H1 (cell line): ENCODE measurements at regions not wholly inside any gene's neighbourhood (a gene's known extent, or its start where the extent isn't known, plus 50 kb on each side); places are given as distances from the start of the nearest gene placed in this dataset.
"Not testable (repeated sequence)": the region's sequence is repeated elsewhere in the genome, so short reads cannot be mapped to it uniquely, and the experiment has no call there.

Experiments used
- CTCF ChIA-PET: fragments of 300-600 bp; sonication (Branson Sonifier 250); formaldehyde crosslinking; loops from one replicate; lab custom pipeline; 2021; ENCODE audit not compliant: partially characterized antibody; lab: Charles Lee
- POLR2A ChIA-PET: fragments of 300-600 bp; sonication (Branson Sonifier 250); formaldehyde crosslinking; loops from one replicate; lab custom pipeline; 2021; ENCODE audit warnings: inconsistent platforms; ENCODE audit not compliant: partially characterized antibody; lab: Charles Lee
- DNase-seq, 2 experiments: peaks; one replicate each; pipeline versions ENCODE4 v3.0.0 to v3.0.0-alpha.2; 2010 to 2022; ENCODE audit warnings: low spot score in 2 of 2, low read depth in 1 of 2, mixed read lengths in 1 of 2
- FAIRE-seq: peaks from 2 replicates; lab custom pipeline; 2011; peaks lifted over from hg19 to GRCh38; lab: Jason Lieb, UNC
- H2AFZ ChIP-seq: 2 replicates; pipeline ENCODE4 v1.8.1; 2012; ENCODE audit warnings: low read length, inconsistent platforms
- H2AK5ac ChIP-seq: 2 replicates; pipeline ENCODE4 v1.6.1; 2013; ENCODE audit warnings: low read depth, low read length
- H2BK120ac ChIP-seq: replicated peaks from 2 replicates; pipeline ENCODE3; 2013; ENCODE audit warnings: low read depth, low read length, inconsistent platforms
- H2BK12ac ChIP-seq: 2 replicates; pipeline ENCODE4 v1.6.1; 2013; ENCODE audit warnings: low read depth, low read length
- H2BK15ac ChIP-seq: 2 replicates; pipeline ENCODE4 v1.6.1; 2013; ENCODE audit warnings: low read length
- H2BK20ac ChIP-seq: 2 replicates; pipeline ENCODE4 v1.6.1; 2013; ENCODE audit warnings: low read length
- H2BK5ac ChIP-seq: 2 replicates; pipeline ENCODE4 v1.6.1; 2013; ENCODE audit warnings: low read depth, low read length
- H3K14ac ChIP-seq: 2 replicates; pipeline ENCODE4 v1.6.1; 2013; ENCODE audit warnings: inconsistent platforms; ENCODE audit not compliant: insufficient read length
- H3K18ac ChIP-seq: 2 replicates; pipeline ENCODE4 v1.6.1; 2013; ENCODE audit warnings: low read length; ENCODE audit errors: extremely low read depth
- H3K23ac ChIP-seq: 2 replicates; pipeline ENCODE4 v1.6.1; 2013; ENCODE audit warnings: inconsistent platforms; ENCODE audit not compliant: insufficient read length
- H3K23me2 ChIP-seq: 2 replicates; pipeline ENCODE4 v1.6.1; 2013; ENCODE audit warnings: low read depth, low read length
- H3K27ac ChIP-seq: 2 replicates; pipeline ENCODE4 v1.6.1; 2011; ENCODE audit warnings: low read depth, low read length, inconsistent platforms
- H3K27me3 ChIP-seq, 4 experiments: replicated peaks in 1 of 4; 1 replicate in 1 of 4; 2 replicates in 3 of 4; pipeline versions ENCODE4 v1.6.1 to v1.8.1; 2011 to 2013; ENCODE audit warnings: low read length in 3 of 4, mild to moderate bottlenecking in 3 of 4, inconsistent platforms in 2 of 4, mixed read lengths in 2 of 4, moderate library complexity in 1 of 4; ENCODE audit not compliant: control insufficient read depth in 3 of 4, insufficient read depth in 3 of 4; ENCODE audit errors: extremely low read depth in 1 of 4
- H3K36me3 ChIP-seq, 4 experiments: 2 replicates each; pipeline versions ENCODE4 v1.6.1 to v1.8.1; 2011 to 2013; ENCODE audit warnings: mild to moderate bottlenecking in 4 of 4, low read length in 3 of 4, moderate library complexity in 2 of 4, control low read depth in 1 of 4, inconsistent platforms in 1 of 4; ENCODE audit not compliant: insufficient read depth in 4 of 4, control insufficient read depth in 2 of 4
- H3K4ac ChIP-seq: replicated peaks from 2 replicates; pipeline ENCODE3; 2013; ENCODE audit warnings: low read length, low read depth, mixed read lengths, inconsistent platforms; ENCODE audit not compliant: insufficient read length
- H3K4me1 ChIP-seq, 4 experiments: replicated peaks in 1 of 4; 1 replicate in 1 of 4; 2 replicates in 3 of 4; pipeline versions ENCODE4 v1.6.1 to v1.8.1; 2011 to 2013; ENCODE audit warnings: low read length in 3 of 4, inconsistent platforms in 2 of 4, mixed read lengths in 1 of 4; ENCODE audit not compliant: insufficient read depth in 4 of 4, control insufficient read depth in 3 of 4
- H3K4me2 ChIP-seq, 2 experiments: 2 replicates each; pipeline versions ENCODE4 v1.6.1 to v1.8.1; 2011 to 2013; ENCODE audit warnings: low read depth in 2 of 2, low read length in 2 of 2, control low read depth in 1 of 2, inconsistent platforms in 1 of 2, mild to moderate bottlenecking in 1 of 2; ENCODE audit not compliant: insufficient read depth in 1 of 2
- H3K4me3 ChIP-seq, 4 experiments: fragments of 200-600, 300-600 bp in 1 of 4; sonication (generic), shearing (Covaris generic), sonication (Bioruptor Twin) in 1 of 4; 2 replicates each; pipeline versions ENCODE4 v1.5.1 to v1.8.1; 2011 to 2016; ENCODE audit warnings: low read length in 4 of 4, low read depth in 3 of 4, control low read depth in 2 of 4, inconsistent platforms in 2 of 4, mild to moderate bottlenecking in 2 of 4, mixed read lengths in 1 of 4, moderate library complexity in 1 of 4; ENCODE audit not compliant: insufficient read depth in 2 of 4; ENCODE audit errors: extremely low read depth in 1 of 4
- H3K56ac ChIP-seq: replicated peaks from 2 replicates; pipeline ENCODE3; 2013; ENCODE audit warnings: low read depth, mild to moderate bottlenecking, mixed read lengths, low read length, inconsistent platforms; ENCODE audit not compliant: insufficient read length
- H3K79me1 ChIP-seq: 2 replicates; pipeline ENCODE4 v1.6.1; 2013; ENCODE audit warnings: low read depth, low read length, control low read depth
- H3K79me2 ChIP-seq, 2 experiments: 2 replicates each; pipeline versions ENCODE4 v1.6.1 to v1.8.1; 2012 to 2013; ENCODE audit warnings: low read length in 2 of 2, mild to moderate bottlenecking in 2 of 2, inconsistent platforms in 1 of 2; ENCODE audit not compliant: insufficient read depth in 2 of 2, control insufficient read depth in 1 of 2
- H3K9ac ChIP-seq, 4 experiments: replicated peaks in 1 of 4; 1 replicate in 1 of 4; 2 replicates in 3 of 4; pipeline versions ENCODE4 v1.6.1 to v1.8.1; 2011 to 2013; ENCODE audit warnings: low read depth in 3 of 4, low read length in 3 of 4, control low read depth in 2 of 4, mild to moderate bottlenecking in 2 of 4, moderate library complexity in 2 of 4, inconsistent platforms in 1 of 4; ENCODE audit errors: extremely low read depth in 1 of 4
- H3K9me3 ChIP-seq, 2 experiments: 2 replicates each; pipeline versions ENCODE4 v1.6.1 to v1.8.1; 2012 to 2013; ENCODE audit warnings: mild to moderate bottlenecking in 2 of 2, moderate library complexity in 2 of 2, control low read depth in 1 of 2, inconsistent platforms in 1 of 2, low read depth in 1 of 2, low read length in 1 of 2, mixed read lengths in 1 of 2; ENCODE audit not compliant: insufficient read depth in 2 of 2
- H4K20me1 ChIP-seq, 2 experiments: replicated peaks in 1 of 2; 2 replicates each; pipeline versions ENCODE3 to v1.8.1; 2011 to 2013; ENCODE audit warnings: inconsistent platforms in 2 of 2, low read length in 2 of 2, mild to moderate bottlenecking in 1 of 2; ENCODE audit not compliant: insufficient read depth in 2 of 2, control insufficient read depth in 1 of 2
- H4K5ac ChIP-seq: 2 replicates; pipeline ENCODE4 v1.6.1; 2013; ENCODE audit warnings: low read length, low read depth, mixed read lengths, inconsistent platforms; ENCODE audit not compliant: insufficient read length
- H4K8ac ChIP-seq: 2 replicates; pipeline ENCODE4 v1.8.0; 2013; ENCODE audit warnings: mild to moderate bottlenecking, moderate library complexity, low read length, inconsistent platforms; ENCODE audit not compliant: insufficient read depth; ENCODE audit errors: extremely low read depth
- H4K91ac ChIP-seq: replicated peaks from 2 replicates; pipeline ENCODE3; 2013; ENCODE audit warnings: low read length, mixed read lengths, inconsistent platforms; ENCODE audit not compliant: insufficient read length
- CTCF ChIP-seq, 3 experiments: IDR thresholded peaks; 1 replicate in 2 of 3; 2 replicates in 1 of 3; pipeline versions ENCODE4 v1.5.1 to v1.6.1; 2011; ENCODE audit warnings: low read length in 3 of 3, mild to moderate bottlenecking in 3 of 3, inconsistent platforms in 2 of 3, low read depth in 1 of 3, moderate library complexity in 1 of 3; ENCODE audit not compliant: insufficient read depth in 1 of 3; ENCODE audit errors: control extremely low read depth in 1 of 3
- TAF7 ChIP-seq: optimal IDR thresholded peaks from 2 replicates; pipeline ENCODE3; 2011; ENCODE audit warnings: low read depth, mild to moderate bottlenecking, inconsistent platforms, low read length, moderate library complexity, borderline replicate concordance
- WGBS, 2 experiments: shearing (Covaris generic) in 1 of 2; methylation state at CpG; one replicate each; pipeline versions ENCODE4 v1.1.6 to v1.1.7; 2013 to 2015; ENCODE audit warnings: low lambda C conversion rate in 2 of 2, mixed read lengths in 2 of 2, inconsistent platforms in 1 of 2, low coverage in 1 of 2, missing lambda C conversion rate in 1 of 2; ENCODE audit not compliant: insufficient replicate concordance in 2 of 2, insufficient coverage in 1 of 2, insufficient read length in 1 of 2; ENCODE audit errors: extremely low coverage in 1 of 2, missing lambda C conversion rate in 1 of 2; 5-methylcytosine and 5-hydroxymethylcytosine counted together

DNA sequence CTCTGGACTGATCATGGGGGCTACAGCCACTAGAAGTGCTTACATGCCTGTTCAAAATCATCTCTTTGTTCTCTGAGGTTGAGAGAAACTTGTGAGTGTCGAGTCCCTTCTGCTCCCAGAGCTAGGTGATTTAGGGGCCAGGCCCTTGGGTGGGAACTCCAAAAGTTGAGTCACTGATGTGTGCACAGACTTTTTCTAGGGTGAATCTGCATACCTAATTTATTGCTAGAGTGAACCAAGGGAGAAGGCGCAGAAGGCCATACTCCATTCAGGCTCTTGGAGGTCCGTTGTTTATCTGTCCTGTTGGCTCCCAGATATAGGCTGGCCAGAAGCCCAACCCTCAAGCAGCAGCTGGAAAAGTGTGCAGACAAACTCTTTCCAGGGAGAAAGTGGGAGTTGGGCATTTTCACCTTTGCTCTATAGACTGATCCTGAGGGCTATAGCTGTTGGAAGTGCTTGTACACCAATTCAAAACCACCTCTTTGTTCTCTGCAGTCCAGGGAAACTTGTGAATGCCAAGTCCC lies 80.8 kb upstream of the ARX start (continued):
- TF ChIP-seq CTCF (IDR thresholded peaks at IDR 0.05; ENCODE audit: control extremely low read depth in 1 of 3, insufficient read depth in 1 of 3, low read depth in 1 of 3, low read length in 3 of 3) = no peak
- no peak for TF ChIP-seq TAF7

DNA sequence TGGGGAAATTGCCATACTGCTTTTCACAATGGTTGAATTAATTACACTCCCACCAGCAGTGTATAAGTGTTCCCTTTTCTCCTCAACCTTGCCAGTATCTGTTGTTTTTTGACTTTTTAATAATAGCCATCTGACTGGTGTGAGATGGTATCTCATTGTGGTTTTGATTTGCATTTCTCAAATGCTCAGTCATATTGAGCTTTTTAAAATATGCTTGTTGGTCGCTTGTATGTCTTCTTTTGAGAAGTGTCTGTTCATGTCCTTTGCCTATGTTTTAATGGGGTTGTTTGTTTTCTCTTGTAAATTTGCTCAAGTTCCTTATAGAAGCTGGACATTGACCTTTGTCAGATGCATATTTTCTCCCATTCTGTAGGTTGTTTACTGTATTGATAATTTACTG lies 75.4 kb upstream of the ARX start:
- H3K23ac ChIP-seq, H3K79me1 ChIP-seq, H3K18ac ChIP-seq, POLR2A ChIA-PET, H2BK12ac ChIP-seq, H3K9me3 ChIP-seq, H3K27ac ChIP-seq, H3K4me3 ChIP-seq, H3K23me2 ChIP-seq, H4K5ac ChIP-seq, H2AK5ac ChIP-seq, H2BK5ac ChIP-seq, H2BK20ac ChIP-seq, H3K36me3 ChIP-seq, H2BK15ac ChIP-seq, H3K14ac ChIP-seq, H3K4me1 ChIP-seq, H4K8ac ChIP-seq, H3K4me2 ChIP-seq, H2BK120ac ChIP-seq, H3K79me2 ChIP-seq, H2AFZ ChIP-seq, H4K20me1 ChIP-seq, H3K56ac ChIP-seq, H3K4ac ChIP-seq, H3K9ac ChIP-seq, H4K91ac ChIP-seq, DNase-seq, FAIRE-seq, H3K27me3 ChIP-seq: not testable (repeated sequence)
- CTCF ChIA-PET = interaction anchor here (1.2 kb wide), 1 partner anchor 52 kb away, joined by 4 read pairs; no protein-coding TSS in a partner anchor
- WGBS, 2 experiments = 89% methylated on average over 1 of the region's 1 CpG; no CpG with 5 or more reads in 1 of the 2 experiments
